LHCN-M2 (cell line): ENCODE measurements at regions not wholly inside any gene's neighbourhood (a gene's known extent, or its start where the extent isn't known, plus 50 kb on each side); places are given as distances from the start of the nearest gene placed in this dataset.
"Not testable (repeated sequence)": the region's sequence is repeated elsewhere in the genome, so short reads cannot be mapped to it uniquely, and the experiment has no call there.

Experiments
- DNase-seq: peaks from one replicate; pipeline ENCODE4 v3.0.0-alpha.2; 2012; ENCODE audit warnings: low read depth

DNA sequence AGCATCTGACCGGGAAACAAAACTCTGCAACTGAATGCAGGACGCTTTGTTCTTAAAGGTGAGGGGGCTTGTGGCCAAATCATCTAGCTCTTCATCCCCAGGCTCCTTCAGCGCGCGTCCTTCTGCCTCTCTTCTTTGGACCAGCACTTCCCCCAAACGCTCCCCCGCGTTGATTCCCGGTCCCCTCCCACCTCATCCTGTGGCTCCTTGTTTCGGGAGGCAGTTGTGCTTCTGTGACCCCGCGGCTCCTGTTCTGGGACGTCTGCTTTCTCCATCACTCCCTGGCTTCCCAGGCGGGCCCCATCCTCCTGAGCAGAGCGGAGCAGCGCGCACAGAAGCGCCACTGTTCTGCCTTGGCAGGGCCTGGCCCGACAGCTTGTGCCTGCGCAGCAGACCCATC, 109.7 kb upstream of the ZNG1E start:
- DNase-seq: not testable (repeated sequence)

DNA sequence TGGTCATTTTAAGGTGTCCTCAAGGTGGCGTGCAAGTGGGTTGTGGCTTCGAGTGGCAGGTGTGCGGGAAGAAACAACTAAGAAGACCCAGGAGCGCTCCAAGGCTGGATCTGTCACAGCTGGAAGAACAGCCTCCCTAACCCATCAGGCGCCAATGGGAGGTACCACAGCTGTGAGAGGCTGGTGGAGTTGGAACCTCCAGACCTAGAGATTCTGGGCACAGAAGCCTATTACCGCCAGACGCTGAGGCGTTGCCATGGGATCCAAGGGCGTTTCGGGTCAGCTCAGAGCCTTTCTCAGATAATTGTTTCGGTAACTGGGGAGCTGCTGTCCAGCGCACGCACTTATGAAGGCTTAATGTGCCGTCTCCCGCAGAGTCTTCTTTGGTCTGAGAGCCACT, 156.7 kb upstream of the ZNG1E start:
- DNase-seq: not testable (repeated sequence)

DNA sequence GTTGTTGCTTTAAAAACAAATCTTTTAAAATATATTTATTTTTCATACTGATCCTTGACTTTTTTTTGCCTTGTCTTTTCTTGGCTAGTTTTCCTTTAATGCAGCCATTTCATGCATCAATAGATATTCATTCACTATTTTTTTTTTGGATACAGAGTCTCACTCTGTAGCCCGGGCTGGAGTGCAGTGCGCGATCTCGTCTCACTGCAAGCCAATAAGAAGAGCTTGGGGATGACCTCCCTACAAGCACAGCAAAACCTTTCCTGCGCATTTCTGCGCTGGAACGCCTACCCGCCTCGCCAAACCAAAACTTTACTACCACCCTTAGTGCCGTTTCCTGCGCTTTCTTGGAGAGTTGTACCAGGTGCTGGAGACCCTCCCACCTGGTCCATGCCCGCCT, 161.3 kb upstream of the ZNG1E start:
- not testable (repeated sequence) for DNase-seq

DNA sequence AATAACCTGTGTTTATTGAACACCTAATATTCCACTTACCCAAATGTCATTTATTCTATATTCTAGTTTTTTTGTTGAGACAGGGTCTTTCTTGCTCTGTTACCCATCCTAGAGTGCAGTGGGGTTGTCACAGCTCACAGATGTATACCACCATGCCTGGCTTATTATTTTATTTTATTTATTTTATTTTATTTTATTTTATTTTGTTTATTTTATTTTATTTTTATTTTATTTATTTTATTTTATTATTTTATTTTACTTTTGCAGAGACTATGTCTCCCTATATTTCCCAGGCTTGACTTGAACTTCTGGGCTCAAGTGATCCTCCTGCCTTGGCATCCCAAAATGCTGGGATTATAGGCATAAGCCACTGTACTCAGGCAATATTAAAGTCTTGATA, 167.8 kb upstream of the ZNG1E start:
- not testable (repeated sequence) for DNase-seq

DNA sequence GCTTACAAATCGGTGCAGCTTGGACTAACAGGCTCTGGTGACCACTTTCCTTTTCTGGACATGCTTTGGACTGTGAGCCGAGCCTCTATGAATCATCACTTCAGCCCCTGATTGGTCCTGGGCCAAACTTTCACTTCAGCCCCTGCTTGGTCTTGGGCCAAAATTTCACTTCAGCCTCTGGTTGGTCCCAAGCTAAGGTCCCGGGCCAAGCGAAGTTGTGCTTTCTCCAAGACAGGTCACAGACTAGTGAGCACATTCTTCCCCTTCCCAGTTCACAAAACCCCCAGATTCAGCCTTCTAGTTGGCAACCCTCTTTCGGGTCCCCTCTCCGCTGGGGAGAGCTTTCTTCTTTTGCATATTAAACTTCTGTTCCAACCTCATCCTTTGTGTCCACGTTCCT, 171.0 kb upstream of the ZNG1E start:
- not testable (repeated sequence) for DNase-seq

DNA sequence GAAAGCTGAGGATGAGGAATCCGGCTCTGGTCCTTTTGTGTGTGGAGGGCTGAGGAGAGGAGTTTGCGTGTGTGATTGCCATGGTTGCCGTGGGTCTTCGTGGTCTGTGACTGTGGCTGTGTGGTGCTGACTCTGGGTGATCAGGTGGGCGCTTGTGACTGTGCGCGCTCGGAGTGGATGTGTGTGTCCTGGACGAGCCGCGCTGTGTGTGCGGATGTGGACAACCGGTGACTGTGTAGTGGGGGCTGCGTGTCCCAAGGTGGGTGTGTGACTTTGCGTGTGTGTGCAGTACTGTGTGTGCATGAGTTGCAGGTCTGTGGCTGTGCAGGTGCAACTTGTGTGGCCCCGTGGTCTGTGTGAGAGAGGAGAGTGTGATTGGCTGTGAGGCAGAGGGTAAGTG, 172.0 kb upstream of the ZNG1E start:
- not testable (repeated sequence) for DNase-seq

DNA sequence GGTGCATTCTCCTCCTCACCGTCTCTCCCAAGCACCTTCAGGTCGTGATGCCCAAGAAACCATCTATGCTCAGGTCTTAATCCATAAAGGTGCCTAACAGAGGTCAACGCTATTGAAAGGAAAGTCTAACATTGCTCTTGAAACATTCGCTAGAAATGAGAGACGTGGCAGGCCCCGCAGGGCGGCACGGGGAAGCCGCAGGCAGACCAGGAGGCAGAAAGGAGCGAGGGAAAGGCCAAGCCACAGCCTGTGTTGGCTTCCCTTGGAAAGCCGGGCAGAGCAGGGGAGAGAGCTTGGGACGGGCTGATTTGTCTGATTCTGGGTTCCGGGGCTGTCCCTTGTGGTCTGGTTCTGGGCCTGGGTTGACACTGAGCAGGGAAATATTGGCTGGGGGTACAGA, 192.8 kb upstream of the ZNG1E start:
- DNase-seq: not testable (repeated sequence)

DNA sequence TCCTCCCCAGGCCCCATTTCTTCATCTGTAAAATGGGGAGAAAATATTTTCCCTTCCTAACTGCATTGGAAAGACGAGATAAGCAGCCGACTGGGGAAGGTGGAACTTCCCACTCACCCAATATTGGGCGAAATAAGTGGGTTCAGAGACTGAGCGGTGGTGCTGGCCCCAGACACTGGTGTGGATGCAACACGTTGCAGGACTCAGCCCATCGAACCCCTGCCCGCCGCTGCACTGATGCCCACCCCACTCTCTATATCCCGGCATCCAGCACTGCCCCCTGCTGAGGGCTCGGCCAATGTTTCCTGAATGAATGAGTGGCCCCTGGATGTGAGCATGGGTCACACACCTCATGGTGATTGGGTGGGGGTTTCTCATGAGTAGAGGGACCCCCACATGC, 194.4 kb upstream of the ZNG1E start:
- DNase-seq: not testable (repeated sequence)

DNA sequence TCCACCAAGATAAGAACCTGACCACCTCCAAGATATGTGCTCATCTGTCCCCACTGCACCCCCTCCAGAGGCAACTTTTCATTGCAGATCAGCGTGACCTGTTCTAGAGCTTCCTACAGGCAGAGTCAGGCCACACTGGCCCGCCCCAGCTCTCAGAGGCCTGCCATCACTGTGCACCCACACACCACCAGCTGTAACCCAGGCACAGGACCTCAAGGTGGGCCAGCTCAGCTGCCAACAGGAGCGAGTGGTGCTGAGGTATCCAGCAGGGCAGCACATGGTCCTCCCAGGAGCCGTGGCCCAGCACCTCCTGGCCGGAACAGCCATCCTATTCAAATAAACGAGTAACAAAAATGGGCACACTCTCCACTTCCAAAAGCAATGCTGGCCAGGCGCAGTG, 189.9 kb upstream of the FOXD4L5 start:
- not testable (repeated sequence) for DNase-seq

DNA sequence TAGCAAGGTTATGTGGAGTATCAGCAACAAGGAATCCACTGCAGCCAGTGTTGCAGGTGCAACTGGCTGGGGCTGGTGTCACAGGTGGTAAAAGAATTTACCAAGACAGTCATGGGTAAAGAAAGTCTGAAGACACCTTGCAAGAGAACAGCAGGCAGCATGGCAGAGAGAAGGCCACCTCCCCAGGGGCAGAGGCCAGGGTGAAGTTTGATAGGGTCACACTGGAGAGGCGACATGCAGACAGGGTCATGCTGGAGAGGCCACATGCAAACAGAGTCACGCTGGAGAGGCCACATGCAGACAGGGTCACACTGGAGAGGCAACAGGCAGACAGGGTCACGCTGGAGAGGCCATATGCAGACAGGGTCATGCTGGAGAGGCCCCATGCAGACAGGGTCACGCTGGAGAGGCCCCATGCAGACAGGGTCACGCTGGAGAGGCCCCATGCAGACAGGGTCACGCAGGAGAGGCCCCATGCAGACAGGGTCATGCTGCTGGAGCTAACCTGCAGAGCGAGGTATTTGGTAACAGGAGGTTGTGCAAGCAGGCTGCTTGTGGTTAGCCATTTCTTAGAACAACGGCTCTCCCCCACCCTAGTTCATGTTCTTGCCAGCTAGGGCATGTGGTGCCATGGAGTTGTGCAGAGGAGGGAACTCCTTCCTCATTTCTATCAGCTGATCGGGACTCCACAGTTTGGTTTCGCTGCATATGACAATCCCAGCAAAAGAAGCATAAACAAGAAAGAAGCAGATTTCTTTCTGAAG, 188.2 kb upstream of the FOXD4L5 start:
- DNase-seq: not testable (repeated sequence)

DNA sequence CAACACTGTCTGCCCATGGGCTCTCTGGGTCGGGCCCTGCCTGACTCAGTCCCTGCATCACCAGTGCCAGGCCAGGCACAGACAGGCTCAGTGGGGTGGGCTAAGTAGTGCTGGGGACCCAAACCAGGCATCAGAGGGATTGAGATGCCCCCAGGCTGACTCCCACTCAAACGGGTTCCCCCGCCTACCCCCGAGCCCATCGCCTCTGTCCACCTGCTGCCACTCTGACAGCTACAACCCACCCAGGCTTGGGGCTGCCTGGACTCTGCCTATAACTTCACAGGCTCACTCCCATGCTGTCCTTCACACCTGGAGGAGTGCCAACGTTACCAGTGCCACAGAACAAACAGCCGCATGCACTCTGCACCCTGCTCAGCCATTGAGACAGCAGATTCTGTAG, 186.1 kb upstream of the FOXD4L5 start:
- DNase-seq: not testable (repeated sequence)

DNA sequence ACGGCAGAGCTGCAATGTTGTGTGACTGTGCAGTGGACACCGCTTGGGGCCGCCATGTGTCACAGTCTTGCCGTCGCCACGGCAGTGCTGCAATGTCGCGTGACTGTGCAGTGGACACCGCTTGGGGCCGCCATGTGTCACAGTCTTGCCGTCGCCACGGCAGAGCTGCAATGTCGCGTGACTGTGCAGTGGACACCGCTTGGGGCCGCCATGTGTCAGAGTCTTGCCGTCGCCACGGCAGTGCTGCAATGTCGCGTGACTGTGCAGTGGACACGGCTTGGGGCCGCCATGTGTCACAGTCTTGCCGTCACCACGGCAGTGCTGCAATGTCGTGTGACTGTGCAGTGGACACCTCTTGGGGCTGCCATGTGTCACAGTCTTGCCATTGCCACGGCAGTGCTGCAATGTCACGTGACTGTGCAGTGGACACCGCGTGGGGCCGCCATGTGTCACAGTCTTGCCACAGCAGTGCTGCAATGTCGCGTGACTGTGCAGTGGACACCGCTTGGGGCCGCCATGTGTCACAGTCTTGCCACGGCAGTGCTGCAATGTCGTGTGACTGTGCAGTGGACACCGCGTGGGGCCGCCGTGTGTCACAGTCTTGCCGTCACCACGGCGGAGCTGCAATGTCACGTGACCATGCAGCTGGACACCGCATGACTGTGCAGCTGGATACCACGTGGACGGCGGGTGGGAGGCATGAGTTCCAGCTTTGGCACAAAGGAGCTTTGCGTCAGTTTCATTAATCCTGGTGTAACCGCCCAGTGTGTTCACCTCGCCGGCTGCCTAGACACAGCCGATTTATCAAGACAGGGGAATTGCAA, 182.1 kb upstream of the FOXD4L5 start:
- not testable (repeated sequence) for DNase-seq

DNA sequence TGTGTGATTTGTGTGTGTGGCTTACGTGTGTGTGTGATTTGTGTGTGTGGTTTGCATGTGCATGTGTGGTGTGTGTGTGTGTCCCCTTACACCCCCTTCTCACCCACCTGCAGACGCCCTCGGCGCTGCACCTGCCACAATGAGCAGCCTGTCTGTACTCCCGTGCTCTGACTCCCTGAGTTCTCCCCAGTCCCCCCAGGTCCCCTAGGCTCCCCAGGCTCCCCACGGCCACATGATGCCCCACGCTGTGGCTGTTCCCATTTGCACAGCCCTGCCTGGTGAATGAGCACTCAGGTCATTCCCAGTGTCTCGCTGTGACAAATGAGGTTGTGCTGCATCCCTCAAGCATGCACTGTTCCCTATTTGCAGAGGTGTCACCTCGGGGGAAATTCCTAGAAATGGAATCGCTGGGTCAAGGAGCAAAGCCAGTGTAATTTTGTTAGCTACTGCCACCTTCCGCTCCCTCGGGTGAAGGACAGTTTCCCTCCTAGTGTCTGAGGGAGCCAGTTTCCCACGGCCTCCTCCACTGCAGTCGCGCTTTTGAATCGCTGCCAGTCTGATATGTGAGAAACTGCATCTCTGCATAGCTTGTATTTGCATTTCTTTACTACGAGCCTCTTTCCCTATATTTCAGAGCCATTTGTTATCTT, 180.4 kb upstream of the FOXD4L5 start:
- DNase-seq: not testable (repeated sequence)

DNA sequence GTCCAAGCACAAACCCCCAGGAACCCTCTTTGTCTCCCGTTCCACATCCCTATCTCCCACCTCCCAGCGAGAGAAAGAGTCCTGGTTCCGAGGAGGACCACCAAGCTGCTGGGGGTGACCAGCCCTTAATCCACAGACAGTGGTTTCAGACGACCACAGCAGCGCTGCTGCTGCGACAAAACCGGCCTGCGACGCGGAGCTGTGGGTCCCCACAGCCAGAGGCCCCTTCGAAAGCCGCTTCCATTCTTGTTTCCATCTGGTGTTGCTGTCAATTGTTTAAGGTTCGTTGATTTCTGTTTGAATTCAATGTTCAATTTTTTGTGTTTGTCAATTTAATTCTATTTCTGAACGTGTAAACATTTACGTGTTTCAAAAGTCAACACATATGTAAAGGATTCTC, 177.5 kb upstream of the FOXD4L5 start:
- DNase-seq: not testable (repeated sequence)

DNA sequence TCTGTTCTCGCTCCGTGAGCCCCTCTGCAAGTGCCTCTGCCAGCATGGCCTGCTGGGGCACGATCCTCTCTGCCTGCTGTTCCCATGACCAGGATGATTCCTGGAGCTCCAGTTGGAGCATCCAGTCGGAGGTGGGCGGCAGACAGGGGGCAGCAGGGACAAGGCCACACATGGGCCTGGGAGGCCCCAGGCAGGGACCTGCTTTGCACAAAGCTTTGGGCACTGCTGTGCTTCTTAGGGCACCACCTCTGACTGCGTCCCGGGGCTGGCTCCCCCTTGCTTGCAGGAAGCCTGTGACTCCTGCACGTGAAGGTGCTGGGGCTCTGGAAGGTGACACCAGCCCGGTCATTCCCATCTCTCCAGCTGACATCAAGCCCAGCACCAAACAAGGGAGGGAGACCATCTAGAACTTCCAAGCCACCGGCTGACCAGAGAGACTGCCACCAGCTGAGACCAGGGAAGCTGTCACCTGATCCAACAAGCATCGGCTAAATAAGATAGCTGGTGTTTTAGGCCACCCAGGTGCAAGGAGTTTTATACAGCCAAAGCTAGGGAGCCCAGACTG, 174.8 kb upstream of the FOXD4L5 start:
- DNase-seq: no peak

DNA sequence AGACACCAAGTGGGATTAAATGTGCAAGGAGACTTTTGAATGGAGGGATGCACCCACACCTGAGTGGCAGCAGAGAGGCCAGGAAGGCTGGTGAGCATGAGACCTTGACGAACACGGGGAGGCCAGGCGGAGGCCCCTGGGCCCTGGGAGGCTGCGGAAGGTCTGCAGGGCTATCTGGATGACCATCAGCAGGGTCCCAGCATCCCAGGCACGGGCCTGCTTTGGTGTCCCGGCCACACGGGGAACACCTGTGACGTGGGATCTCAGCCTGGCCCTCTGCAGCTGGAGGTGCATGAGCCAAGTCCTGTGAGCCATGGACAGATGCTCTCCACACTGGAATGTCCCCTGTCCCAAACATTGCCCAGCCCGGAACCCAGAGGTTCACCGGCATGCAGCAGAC, 174.0 kb upstream of the FOXD4L5 start:
- DNase-seq: no peak

DNA sequence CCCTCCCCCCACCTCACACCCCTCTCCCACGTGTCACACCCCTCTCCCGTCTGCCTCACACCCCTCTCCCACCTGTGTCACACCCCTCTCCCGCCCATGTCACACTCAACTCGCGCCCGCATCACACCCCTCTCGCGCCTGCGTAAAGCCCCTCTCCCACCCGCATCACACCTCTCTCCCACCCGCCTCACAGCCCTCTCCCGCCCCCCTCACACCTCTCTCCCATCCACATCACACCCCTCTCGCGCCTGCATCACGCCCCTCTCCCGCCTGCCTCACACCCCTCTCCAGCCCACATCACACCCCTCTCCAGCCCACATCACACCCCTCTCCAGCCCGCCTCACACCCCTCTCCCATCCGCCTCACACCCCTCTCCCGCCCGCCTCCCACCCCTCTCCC, 173.5 kb upstream of the FOXD4L5 start:
- no peak for DNase-seq

DNA sequence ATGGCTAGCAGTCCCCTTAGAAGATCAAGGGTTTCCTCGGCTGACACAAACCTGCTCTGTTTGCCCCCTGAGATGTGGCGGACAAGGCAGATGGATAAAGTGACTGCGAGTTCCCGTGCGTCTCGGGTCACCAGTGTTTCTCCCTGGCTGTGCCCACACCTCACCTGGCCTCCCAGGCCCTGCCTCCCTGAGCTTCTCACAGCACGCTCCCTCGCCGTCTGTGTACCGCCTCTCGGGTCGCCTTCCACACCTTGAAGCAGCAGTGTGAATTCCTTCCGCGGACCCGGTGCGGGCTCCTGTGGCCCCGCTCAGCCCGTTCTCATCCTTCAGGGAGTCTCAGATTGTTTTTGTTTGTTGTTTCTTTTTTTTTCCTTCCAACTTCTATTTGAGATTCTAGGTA, 172.0 kb upstream of the FOXD4L5 start:
- DNase-seq: not testable (repeated sequence)

DNA sequence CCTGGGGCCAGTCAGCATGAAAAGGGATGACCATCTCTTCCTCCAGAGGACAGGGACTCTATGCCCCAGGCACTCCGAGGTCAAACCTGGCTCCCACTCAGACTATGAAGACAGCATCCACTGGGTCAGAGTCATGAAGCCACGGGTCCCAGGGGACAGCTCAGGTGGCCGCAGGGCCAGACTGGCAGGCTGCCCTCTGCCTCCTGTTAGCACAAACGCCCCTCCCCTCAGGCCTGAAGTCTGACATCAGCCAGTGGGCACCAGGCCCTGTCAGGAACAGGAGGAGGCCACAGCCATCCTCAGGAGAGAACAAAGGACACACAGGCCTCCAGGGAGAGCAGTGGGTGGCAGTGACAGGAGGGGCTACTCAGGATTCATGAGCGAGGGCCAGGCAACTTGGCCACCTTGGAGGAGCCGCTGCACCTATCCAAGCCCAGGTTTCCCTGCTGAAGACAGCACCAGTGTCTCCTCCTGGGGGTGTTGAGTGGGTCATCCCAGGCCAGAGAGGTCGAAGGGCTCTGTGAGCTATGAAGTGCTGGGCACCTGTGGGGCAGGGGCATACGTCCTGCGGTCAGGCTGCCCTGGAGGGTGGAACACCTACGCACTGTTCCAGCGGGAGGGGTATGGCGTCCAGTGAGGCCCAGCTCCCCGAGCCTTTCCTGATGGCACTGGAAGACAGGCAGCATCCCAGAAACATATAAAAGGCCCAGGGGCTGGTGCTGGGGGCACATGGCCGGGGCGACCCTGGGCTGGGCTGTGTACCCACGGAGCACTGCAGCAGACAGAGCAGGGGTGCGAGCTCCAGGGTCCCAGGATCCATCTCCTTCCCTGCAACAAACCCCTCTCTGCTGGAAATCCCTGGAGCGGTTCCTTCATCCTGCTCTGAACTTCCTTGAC, 171.0 kb upstream of the FOXD4L5 start:
- DNase-seq: not testable (repeated sequence)

DNA sequence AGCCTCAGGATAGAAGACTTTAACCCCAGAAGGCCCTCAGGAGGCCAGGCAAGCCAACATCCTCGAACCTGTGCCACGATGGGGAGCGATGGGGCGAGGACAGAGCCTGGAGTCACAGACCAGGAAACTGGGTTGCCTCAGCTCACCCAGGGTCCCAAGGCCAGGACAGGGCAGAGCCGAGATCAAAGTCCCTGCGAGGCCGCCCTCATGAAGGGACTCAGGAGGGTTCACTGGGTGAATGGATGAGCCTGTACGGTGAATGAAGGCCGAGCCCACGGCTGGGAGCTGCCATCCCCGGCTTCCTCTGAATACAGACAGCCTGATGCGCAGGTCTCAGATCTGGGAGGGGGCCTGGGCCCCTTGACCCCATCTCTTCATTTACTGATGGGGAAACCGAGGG, 170.1 kb upstream of the FOXD4L5 start:
- not testable (repeated sequence) for DNase-seq

DNA sequence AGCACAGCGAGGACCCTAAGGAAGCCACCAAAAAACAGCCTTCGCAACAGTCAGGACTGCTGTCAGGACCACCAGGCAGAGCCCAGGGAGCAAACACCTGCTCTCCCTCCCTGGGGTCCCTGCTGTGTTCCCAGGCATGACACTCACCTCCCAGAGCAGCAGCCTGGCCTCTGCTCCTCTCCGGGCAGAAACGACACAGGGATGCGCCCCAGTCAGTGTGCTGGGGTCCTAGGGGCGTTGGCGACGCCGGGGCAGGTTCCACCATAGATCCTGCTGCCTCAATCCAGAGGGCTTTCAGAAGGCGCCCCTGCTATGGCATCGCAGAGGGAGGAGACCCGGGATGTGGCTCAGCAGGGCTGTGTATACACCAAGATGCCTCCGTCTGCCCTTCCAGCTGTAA, 169.7 kb upstream of the FOXD4L5 start:
- DNase-seq: not testable (repeated sequence)
